Panc1 (cell line): ENCODE measurements at regions not wholly inside any gene's neighbourhood (a gene's known extent, or its start where the extent isn't known, plus 50 kb on each side); places are given as distances from the start of the nearest gene placed in this dataset.

Experiments
- CTCF ChIP-seq: fragments of 450-650 bp; IDR thresholded peaks from 2 replicates; pipeline ENCODE4 v1.5.1; 2017; ENCODE audit warnings: mild to moderate bottlenecking
- POLR2AphosphoS5 ChIP-seq: IDR thresholded peaks from 2 replicates; pipeline ENCODE4 v1.6.1; 2012; ENCODE audit warnings: mild to moderate bottlenecking, low read depth, low read length, moderate library complexity
- REST ChIP-seq, 2 experiments: IDR thresholded peaks; 2 replicates each; pipeline ENCODE4 v1.6.1; 2011 to 2012; ENCODE audit warnings: low read depth in 2 of 2, control low read depth in 1 of 2, low read length in 1 of 2, mild to moderate bottlenecking in 1 of 2, moderate library complexity in 1 of 2; ENCODE audit not compliant: insufficient read depth in 1 of 2

GRCh38 chr11:32304521-32304920 is 130.8 kb downstream of the WT1 start:
- TF ChIP-seq CTCF (no peak), POLR2AphosphoS5 (no peak), REST (IDR thresholded peaks at IDR 0.05; ENCODE audit: insufficient read depth in 1 of 2, low read depth in 2 of 2, low read length in 1 of 2) (no peak)
